ENCODE measurements at regions not wholly inside any gene's neighbourhood (a gene's known extent, or its start where the extent isn't known, plus 50 kb on each side); places are given as distances from the start of the nearest gene placed in this dataset.

DNA sequence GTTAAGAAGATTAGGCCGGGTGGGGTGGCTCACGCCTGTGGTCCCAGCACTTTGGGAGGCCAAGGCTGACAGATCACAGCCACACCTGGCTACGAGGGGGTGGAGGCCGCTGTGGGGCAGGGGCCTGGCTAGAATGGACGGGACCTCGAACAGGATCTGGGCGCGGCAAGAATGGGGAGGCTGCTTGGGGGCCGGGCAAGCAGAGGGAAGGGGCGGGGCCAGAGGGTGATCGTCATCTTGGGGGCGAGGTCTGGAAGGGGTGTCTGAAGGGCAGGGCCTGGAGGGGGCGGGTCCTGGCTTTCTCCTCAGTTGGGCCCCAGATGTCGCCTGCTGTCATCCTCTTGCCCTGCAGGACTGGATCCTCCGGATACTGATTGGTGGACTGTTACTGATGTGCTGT is 57.3 kb upstream of the ENPEP start:
- TF ChIP-seq GATA3 (IDR thresholded peaks at IDR 0.05; ENCODE audit: low read depth, low read length) (no peak), GATA2 (IDR thresholded peaks at IDR 0.05; ENCODE audit: low read depth, low read length) (no peak)
